Gastrocnemius medialis (tissue), 4 donors: ENCODE measurements at regions not wholly inside any gene's neighbourhood (a gene's known extent, or its start where the extent isn't known, plus 50 kb on each side); places are given as distances from the start of the nearest gene placed in this dataset.

Source experiments
- ATAC-seq, 2 donors: fragments of 150-250 bp; one replicate each; pipeline ENCODE4 v1.9.1; 2016
- DNase-seq, 2 donors: peaks; one replicate each; pipeline ENCODE4 v3.0.0-alpha.2; 2019
- H3K27ac ChIP-seq, 4 donors: fragments of 200-600 bp; sonication (generic); 1 replicate in 1 of 4; 2 replicates in 3 of 4; pipeline ENCODE4 v1.5.1; 2016 to 2018; ENCODE audit warnings: mild to moderate bottlenecking in 2 of 4, moderate library complexity in 1 of 4
- H3K27me3 ChIP-seq, 3 donors: fragments of 200-600 bp; sonication (generic) in 2 of 3; 1 replicate in 1 of 3; 2 replicates in 2 of 3; pipeline versions ENCODE4 v1.5.1 to v1.6.0; 2016 to 2019; ENCODE audit warnings: mild to moderate bottlenecking in 1 of 3, moderate library complexity in 1 of 3
- H3K36me3 ChIP-seq, 2 donors: fragments of 200-600 bp; sonication (generic) in 1 of 2; one replicate each; pipeline ENCODE4 v1.5.1; 2017 to 2018
- H3K4me1 ChIP-seq, 2 donors: fragments of 200-600 bp; sonication (generic) in 1 of 2; one replicate each; pipeline ENCODE4 v1.5.1; 2016 to 2017; ENCODE audit warnings: mild to moderate bottlenecking in 2 of 2
- H3K4me3 ChIP-seq, 4 donors: fragments of 200-600 bp; sonication (generic) in 3 of 4; 1 replicate in 1 of 4; 2 replicates in 3 of 4; pipeline ENCODE4 v1.5.1; 2016 to 2019; ENCODE audit warnings: mild to moderate bottlenecking in 2 of 4
- H3K9me3 ChIP-seq, 3 donors: fragments of 200-600 bp; sonication (generic) in 2 of 3; 1 replicate in 1 of 3; 2 replicates in 2 of 3; pipeline ENCODE4 v1.5.1; 2016 to 2019
- CTCF ChIP-seq, 5 experiments: fragments of 450-650 bp in 3 of 5; fragments of 200-600 bp in 2 of 5; sonication (generic) in 2 of 5; IDR thresholded peaks in 4 of 5; conservative IDR thresholded peaks in 1 of 5; 1 replicate in 4 of 5; 2 replicates in 1 of 5; pipeline ENCODE4 v1.5.1; 2016 to 2019; ENCODE audit warnings: antibody characterized with exemption in 5 of 5, mild to moderate bottlenecking in 3 of 5, moderate library complexity in 3 of 5
- POLR2A ChIP-seq, 2 donors: fragments of 450-650 bp; IDR thresholded peaks; one replicate each; pipeline ENCODE4 v1.6.1; 2017; ENCODE audit warnings: antibody characterized with exemption in 2 of 2, mild to moderate bottlenecking in 2 of 2, moderate library complexity in 2 of 2
- in situ Hi-C, 4 donors: fragments of 200-750 bp; cut with MboI; loops; one replicate each; pipeline versions ENCODE4 v1.15.0 to v1.8.0; 2017; ENCODE audit warnings: low sequenced_read_pairs in 4 of 4
- intact Hi-C: fragments of 100-400 bp; cut with DNase I; formaldehyde crosslinking; loops from one replicate; pipeline ENCODE4 v1.15.1; 2023; ENCODE audit warnings: low total_unique reads

DNA sequence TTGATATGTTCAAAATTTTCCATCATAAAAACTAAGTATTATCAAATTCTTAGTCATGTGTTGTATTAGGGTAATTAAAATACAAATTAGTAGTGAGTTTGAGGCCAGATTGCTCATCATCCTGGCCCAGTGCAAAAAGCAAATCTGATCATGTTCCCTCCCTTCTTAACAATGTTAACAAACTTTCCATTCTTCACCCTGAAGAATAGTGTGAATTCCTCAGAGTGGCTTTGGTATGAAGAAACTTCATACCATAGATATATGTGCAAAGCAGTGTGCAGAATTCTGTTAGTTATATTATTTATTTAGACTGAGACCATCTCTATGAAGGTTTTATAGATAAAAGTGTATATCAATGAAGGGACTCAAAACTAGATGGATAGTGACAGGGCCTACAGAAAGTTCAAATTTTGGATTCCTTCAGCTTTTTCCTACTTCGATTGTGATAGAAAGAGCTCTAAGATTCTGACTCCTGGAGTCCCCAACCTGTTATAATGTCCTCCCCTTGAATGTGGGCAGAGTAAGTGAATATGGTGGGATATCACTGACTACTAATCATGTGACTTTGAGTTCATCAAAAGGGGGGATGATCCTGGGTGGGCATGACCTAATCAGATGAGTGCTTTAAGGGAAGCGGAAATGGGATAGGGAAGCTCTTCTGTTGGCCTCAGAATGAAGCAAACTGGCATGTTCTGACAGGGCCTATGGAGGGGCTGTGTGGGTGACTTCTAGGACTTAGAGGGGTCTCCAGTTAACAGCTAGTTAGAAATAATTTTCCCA lies 271.4 kb downstream of the BTG1 start:
- DNase-seq = no peak
- no peak overlapping the region for H3K4me3 ChIP-seq
- no peak overlapping the region for H3K27ac ChIP-seq
- H3K36me3 ChIP-seq = no peaks in the 10 kb centered on the region
- intact Hi-C loops = no loop called here
- no peaks in the 10 kb centered on the region for H3K9me3 ChIP-seq
- no peaks in the 10 kb centered on the region for H3K27me3 ChIP-seq
- in situ Hi-C loops = no loop called here
- ATAC-seq = no peak
- no peak for TF ChIP-seq CTCF (IDR thresholded peaks at IDR 0.05 in 4 of 5, conservative IDR thresholded peaks at IDR 0.05 in 1 of 5)
- TF ChIP-seq POLR2A (IDR thresholded peaks at IDR 0.05) = no peak
- H3K4me1 ChIP-seq = no peaks in the 10 kb centered on the region

DNA sequence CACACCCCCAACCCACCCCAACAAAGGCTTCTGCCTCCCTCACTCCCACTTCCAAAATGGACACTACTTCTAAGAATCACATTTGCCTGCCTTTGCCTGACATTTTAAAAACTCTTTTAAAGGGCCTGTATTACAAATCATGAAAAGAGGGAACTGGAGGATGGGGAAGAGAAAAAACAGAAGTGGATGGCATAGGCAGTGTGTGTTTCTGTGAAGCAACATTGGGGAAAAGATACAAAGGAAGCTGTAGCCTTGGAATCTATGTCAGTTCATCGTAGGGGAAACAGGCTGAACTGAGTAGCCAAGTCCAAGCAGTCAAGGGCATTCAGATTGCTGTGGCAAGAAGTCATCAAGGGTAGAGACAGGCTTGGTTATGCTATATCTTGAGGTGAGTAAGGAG lies 273.9 kb downstream of the BTG1 start:
- H3K27ac ChIP-seq = no peak overlapping the region
- TF ChIP-seq POLR2A (IDR thresholded peaks at IDR 0.05) = no peak
- TF ChIP-seq CTCF (IDR thresholded peaks at IDR 0.05 in 4 of 5, conservative IDR thresholded peaks at IDR 0.05 in 1 of 5) = no peak
- H3K9me3 ChIP-seq = no peaks in the 10 kb centered on the region
- H3K4me1 ChIP-seq = no peaks in the 10 kb centered on the region
- ATAC-seq = peak in 1 of 2 donors; percentile 30
- intact Hi-C loops (no loop called here), in situ Hi-C loops (no loop called here)
- H3K4me3 ChIP-seq = no peak overlapping the region
- no peaks in the 10 kb centered on the region for H3K27me3 ChIP-seq
- DNase-seq = no peak
- H3K36me3 ChIP-seq = no peaks in the 10 kb centered on the region

GRCh38 chr12:91870872-91871707 lies 274.6 kb downstream of the BTG1 start:
- no peak for ATAC-seq

DNA sequence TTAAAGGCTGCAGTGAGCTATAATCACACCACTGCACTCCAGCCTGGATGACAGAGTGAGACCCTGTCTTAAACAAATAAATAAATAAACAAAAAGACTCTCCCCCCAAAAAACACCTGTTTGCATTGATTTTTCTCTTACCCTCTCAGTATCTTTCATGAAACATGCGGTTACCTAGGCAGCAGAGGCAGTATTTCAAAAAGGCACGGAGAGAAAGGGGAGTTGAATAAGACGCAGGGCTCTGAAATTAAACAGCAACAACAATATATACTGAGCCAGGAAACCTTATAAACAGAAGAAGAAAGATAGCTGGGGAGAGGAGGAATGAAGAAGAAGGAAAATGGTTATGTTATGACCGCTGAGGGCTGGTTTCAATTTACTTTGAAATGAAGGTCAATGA lies 277.6 kb downstream of the BTG1 start:
- no peaks in the 10 kb centered on the region for H3K36me3 ChIP-seq
- TF ChIP-seq CTCF (IDR thresholded peaks at IDR 0.05 in 4 of 5, conservative IDR thresholded peaks at IDR 0.05 in 1 of 5) = no peak
- TF ChIP-seq POLR2A (IDR thresholded peaks at IDR 0.05) = no peak
- no peaks in the 10 kb centered on the region for H3K4me1 ChIP-seq
- in situ Hi-C loops = no loop called here
- intact Hi-C loops = no loop called here
- ATAC-seq (no peak), DNase-seq (no peak)
- H3K27ac ChIP-seq = no peak overlapping the region
- no peak overlapping the region for H3K4me3 ChIP-seq
- no peaks in the 10 kb centered on the region for H3K9me3 ChIP-seq
- H3K27me3 ChIP-seq = no peaks in the 10 kb centered on the region

More at GRCh38 chr12:91870872-91871707, 274.6 kb downstream of the BTG1 start:
- intact Hi-C loops (no loop called here), in situ Hi-C loops (no loop called here)
- H3K36me3 ChIP-seq = no peaks in the 10 kb centered on the region
- H3K4me1 ChIP-seq = no peaks in the 10 kb centered on the region
- H3K9me3 ChIP-seq = no peaks in the 10 kb centered on the region
- H3K4me3 ChIP-seq = no peak overlapping the region
- DNase-seq = no peak
- TF ChIP-seq CTCF (IDR thresholded peaks at IDR 0.05 in 4 of 5, conservative IDR thresholded peaks at IDR 0.05 in 1 of 5) = no peak
- TF ChIP-seq POLR2A (IDR thresholded peaks at IDR 0.05) = no peak
- no peak overlapping the region for H3K27ac ChIP-seq
- no peaks in the 10 kb centered on the region for H3K27me3 ChIP-seq
